ENCODE measurements at regions not wholly inside any gene's neighbourhood (a gene's known extent, or its start where the extent isn't known, plus 50 kb on each side); places are given as distances from the start of the nearest gene placed in this dataset.

GRCh38 chr2:41657226-41657625 is 390.6 kb upstream of the PKDCC start:
- ChIA-PET CTCF (no interaction called here), RAD21 (ENCODE audit: unreplicated experiment) (no interaction called here), SMC1A (ENCODE audit: uncharacterized antibody, unreplicated experiment) (interaction anchor here (1.3 kb wide), 1 partner anchor 19 kb away, joined by 4 read pairs; no protein-coding TSS in a partner anchor), POLR2A (no interaction called here)
- no peak for ATAC-seq
- in situ Hi-C loops (cut with MboI), result no loop called here
- DNase-seq (ENCODE audit: low read depth, low spot score), result no peak
- no peaks in the 10 kb centered on the region for H3K4me1 ChIP-seq (ENCODE audit: control insufficient read depth, insufficient read depth, low read length)
- no peak overlapping the region for H3K4me2 ChIP-seq (ENCODE audit: control insufficient read depth, insufficient read depth)
- H3K4me3 ChIP-seq, result no peak overlapping the region
- H3K27ac ChIP-seq (ENCODE audit: control insufficient read depth, insufficient read depth), result no peak overlapping the region
- no peaks in the 10 kb centered on the region for H4K20me1 ChIP-seq (ENCODE audit: control insufficient read depth, insufficient read depth)
- TF ChIP-seq JUND (IDR thresholded peaks at IDR 0.05; ENCODE audit: low read depth, low read length) (no peak), POLR2AphosphoS2 (IDR thresholded peaks at IDR 0.05; ENCODE audit: low read depth, low read length) (no peak), SRF (IDR thresholded peaks at IDR 0.05; ENCODE audit: low read depth in 2 of 2, low read length in 2 of 2) (no peak), HDAC6 (IDR thresholded peaks at IDR 0.05; ENCODE audit: unreplicated experiment) (no peak), SKIL (IDR thresholded peaks at IDR 0.05; ENCODE audit: low read depth, poor library complexity, severe bottlenecking) (no peak), MXI1 (IDR thresholded peaks at IDR 0.05; ENCODE audit: low read depth, low read length) (no peak), TBL1XR1 (IDR thresholded peaks at IDR 0.05; ENCODE audit: low read depth, low read length) (no peak), RAD51 (IDR thresholded peaks at IDR 0.05) (no peak), EP300 (IDR thresholded peaks at IDR 0.05; ENCODE audit: borderline replicate concordance in 1 of 2, control insufficient read depth in 1 of 2, low read depth in 2 of 2, low read length in 2 of 2) (no peak), ATF2 (IDR thresholded peaks at IDR 0.05; ENCODE audit: low read length) (no peak), MTA2 (IDR thresholded peaks at IDR 0.05; ENCODE audit: low read depth) (no peak), LARP7 (IDR thresholded peaks at IDR 0.05) (no peak), MTA3 (IDR thresholded peaks at IDR 0.05; ENCODE audit: borderline replicate concordance, low read length) (no peak), ZBTB40 (IDR thresholded peaks at IDR 0.05; ENCODE audit: borderline replicate concordance) (no peak), HSF1 (IDR thresholded peaks at IDR 0.05; ENCODE audit: low read depth, low read length) (no peak), CHD4 (IDR thresholded peaks at IDR 0.05) (no peak), RCOR1 (conservative IDR thresholded peaks at IDR 0.05; ENCODE audit: low read depth, low read length) (no peak), POLR2AphosphoS5 (IDR thresholded peaks at IDR 0.05; ENCODE audit: low read length) (no peak)
- no TSS peak for BruUV-seq (replicated peaks)
- no peaks in the 10 kb centered on the region; a peak in 1 of 4 replicates for H3K27me3 ChIP-seq (replicated peaks in 1 of 2; ENCODE audit: control insufficient read depth in 2 of 2, insufficient read depth in 2 of 2, low read length in 1 of 2)
- no peaks in the 10 kb centered on the region for H3K9me3 ChIP-seq (replicated peaks; ENCODE audit: control insufficient read depth, insufficient read depth, low read length)
- H2AFZ ChIP-seq (ENCODE audit: control insufficient read depth, low read depth, low read length), result no peak overlapping the region
- no peaks in the 10 kb centered on the region for H3K36me3 ChIP-seq (ENCODE audit: control insufficient read depth in 2 of 2, insufficient read depth in 2 of 2, low read length in 1 of 2)
- intact Hi-C loops (cut with micrococcal nuclease; ENCODE audit: unreplicated experiment), result no loop called here
- no peak for FAIRE-seq
- H3K79me2 ChIP-seq (ENCODE audit: control insufficient read depth, insufficient read depth, low read length), result no peaks in the 10 kb centered on the region
- no peak overlapping the region for H3K9ac ChIP-seq (ENCODE audit: control insufficient read depth, insufficient read depth, low read length)

Measured in GM12878 (cell line).